Stimulated activated CD8-positive, alpha-beta memory T cell treated with anti-CD3 and anti-CD28 coated beads, Interleukin-2, amount 100 ng/mL, for 48 hours (primary cell): ENCODE measurements at regions not wholly inside any gene's neighbourhood (a gene's known extent, or its start where the extent isn't known, plus 50 kb on each side); places are given as distances from the start of the nearest gene placed in this dataset.

Experiments
- DNase-seq, 2 donors: peaks; one replicate each; pipeline ENCODE4 v3.0.0-alpha.2; 2020; ENCODE audit warnings: low read depth in 2 of 2

- DNase-seq = no peak
Observed at GRCh38 chr13:63554157-63554556, 2138.5 kb upstream of the PCDH20 start.

- no peak for DNase-seq
Observed at GRCh38 chr13:63551731-63552130, 2136.1 kb upstream of the PCDH20 start.

GRCh38 chr13:63546524-63546923 is 2130.9 kb upstream of the PCDH20 start:
- DNase-seq = no peak

- DNase-seq = no peak
Observed at GRCh38 chr13:63542770-63543169, 2127.1 kb upstream of the PCDH20 start.

GRCh38 chr13:63541336-63541735 is 2125.7 kb upstream of the PCDH20 start:
- DNase-seq = no peak

- DNase-seq = no peak
Observed at GRCh38 chr13:63540061-63540460, 2124.4 kb upstream of the PCDH20 start.

- DNase-seq = no peak
Observed at GRCh38 chr13:63517371-63517770, 2101.7 kb upstream of the PCDH20 start.

GRCh38 chr13:63516124-63516523 is 2100.5 kb upstream of the PCDH20 start:
- no peak for DNase-seq

- DNase-seq = no peak
Observed at GRCh38 chr13:63514886-63515285, 2099.2 kb upstream of the PCDH20 start.

GRCh38 chr13:63512095-63512494 is 2096.4 kb upstream of the PCDH20 start:
- no peak for DNase-seq

- no peak for DNase-seq
Observed at GRCh38 chr13:63501702-63502101, 2086.1 kb upstream of the PCDH20 start.

GRCh38 chr13:63497601-63498000 is 2082.0 kb upstream of the PCDH20 start:
- no peak for DNase-seq

- DNase-seq = no peak
Observed at GRCh38 chr13:63492604-63493003, 2077.0 kb upstream of the PCDH20 start.

GRCh38 chr13:63490149-63490548 is 2074.5 kb upstream of the PCDH20 start:
- no peak for DNase-seq

- no peak for DNase-seq
Observed at GRCh38 chr13:63481334-63481733, 2065.7 kb upstream of the PCDH20 start.

- no peak for DNase-seq
Observed at GRCh38 chr13:63472711-63473110, 2057.1 kb upstream of the PCDH20 start.

GRCh38 chr13:63463782-63464610 is 2048.3 kb upstream of the PCDH20 start:
- DNase-seq = no peak

- DNase-seq = no peak
Observed at GRCh38 chr13:63460462-63461090, 2044.9 kb upstream of the PCDH20 start.

- no peak for DNase-seq
Observed at GRCh38 chr13:63457186-63457585, 2041.5 kb upstream of the PCDH20 start.

GRCh38 chr13:63455938-63456337 is 2040.3 kb upstream of the PCDH20 start:
- no peak for DNase-seq

- no peak for DNase-seq
Observed at GRCh38 chr13:63449550-63449949, 2033.9 kb upstream of the PCDH20 start.

GRCh38 chr13:63448692-63449091 is 2033.0 kb upstream of the PCDH20 start:
- no peak for DNase-seq

GRCh38 chr13:63446329-63446728 is 2030.7 kb upstream of the PCDH20 start:
- DNase-seq = no peak
